ENCODE measurements at regions not wholly inside any gene's neighbourhood (a gene's known extent, or its start where the extent isn't known, plus 50 kb on each side); places are given as distances from the start of the nearest gene placed in this dataset.

- H3K9me3 ChIP-seq (ENCODE audit: control insufficient read depth in 2 of 3, insufficient read depth in 1 of 3, low read length in 3 of 3): no peaks in the 10 kb centered on the region
- peak overlapping the region in 1 of 2 donors; percentile 47 for H3K27ac ChIP-seq (ENCODE audit: low read depth in 2 of 2, low read length in 2 of 2)
- DNase-seq: peak in 2 of 5 donors; percentile 34 to 42
- peak overlapping the region in 1 of 3 donors; percentile 46 for H3K4me3 ChIP-seq (ENCODE audit: low read length in 3 of 3)
- TF ChIP-seq CTCF (IDR thresholded peaks at IDR 0.05; ENCODE audit: borderline replicate concordance, extremely low read depth, insufficient read depth): no peak
- peaks cover 8 to 34% (median 30%) of the 10 kb centered on the region in 3 donors for H3K4me1 ChIP-seq (ENCODE audit: control insufficient read depth in 2 of 3, insufficient read depth in 2 of 3, low read depth in 1 of 3, low read length in 3 of 3)
- intact Hi-C loops (cut with DNase I): no loop called here
- no peaks in the 10 kb centered on the region for H3K27me3 ChIP-seq (ENCODE audit: control insufficient read depth, insufficient read depth, low read length)
- H3K36me3 ChIP-seq (ENCODE audit: control insufficient read depth in 2 of 3, insufficient read depth in 3 of 3, low read length in 3 of 3): no peaks in the 10 kb centered on the region
- peak overlapping the region in 1 of 3 donors; percentile 62 for H3K9ac ChIP-seq (ENCODE audit: low read length in 3 of 3)
- no peak for FAIRE-seq
Observed at GRCh38 chr20:53737396-53738038, 143.9 kb upstream of the ZNF217 start.

DNA sequence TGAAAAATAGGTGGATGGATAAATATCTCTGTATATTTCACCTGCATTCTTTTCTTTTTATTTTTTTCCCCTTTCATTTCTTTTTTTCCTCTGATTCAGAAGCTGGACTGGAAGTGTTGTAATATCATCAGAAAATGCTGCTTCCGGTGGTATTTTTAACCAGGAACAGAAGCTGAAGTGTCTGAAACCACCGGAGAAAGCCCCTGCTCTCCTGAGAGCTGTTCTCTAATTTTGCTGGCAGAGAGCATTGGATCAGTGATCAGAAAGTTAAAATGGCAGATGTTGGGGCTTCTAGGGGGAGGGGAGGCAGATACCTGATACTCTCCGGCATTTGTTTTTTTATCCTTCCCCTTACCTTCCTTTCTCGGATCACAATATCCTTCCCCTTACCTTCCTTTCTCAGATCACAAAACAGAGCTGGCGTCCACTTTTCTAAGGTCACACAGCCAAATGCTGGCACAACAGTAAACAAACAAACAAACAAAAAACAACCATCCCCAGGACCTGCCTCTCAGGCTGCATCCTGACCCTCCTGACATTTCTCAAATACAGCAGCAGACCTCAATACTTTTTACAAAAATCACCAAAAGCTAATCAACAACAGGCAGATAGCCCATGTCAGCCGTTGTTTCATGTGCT is 143.2 kb upstream of the ZNF217 start:
- intact Hi-C loops (cut with DNase I): no loop called here
- no peak for FAIRE-seq

GRCh38 chr20:53736122-53736756 is 142.6 kb upstream of the ZNF217 start:
- DNase-seq: peak in 2 of 5 donors; percentile 42 to 46
- intact Hi-C loops (cut with DNase I): no loop called here
- H3K4me1 ChIP-seq (ENCODE audit: control insufficient read depth in 2 of 3, insufficient read depth in 2 of 3, low read depth in 1 of 3, low read length in 3 of 3): peaks cover 8 to 34% (median 30%) of the 10 kb centered on the region in 3 donors
- H3K9me3 ChIP-seq (ENCODE audit: control insufficient read depth in 2 of 3, insufficient read depth in 1 of 3, low read length in 3 of 3): no peaks in the 10 kb centered on the region
- no peaks in the 10 kb centered on the region for H3K36me3 ChIP-seq (ENCODE audit: control insufficient read depth in 2 of 3, insufficient read depth in 3 of 3, low read length in 3 of 3)
- FAIRE-seq: no peak
- no peak overlapping the region for H3K9ac ChIP-seq (ENCODE audit: low read length in 3 of 3)
- no peaks in the 10 kb centered on the region for H3K27me3 ChIP-seq (ENCODE audit: control insufficient read depth, insufficient read depth, low read length)
- H3K27ac ChIP-seq (ENCODE audit: low read depth in 2 of 2, low read length in 2 of 2): no peak overlapping the region
- no peak overlapping the region for H3K4me3 ChIP-seq (ENCODE audit: low read length in 3 of 3)
- TF ChIP-seq CTCF (IDR thresholded peaks at IDR 0.05; ENCODE audit: borderline replicate concordance, extremely low read depth, insufficient read depth): no peak

More for the DNA sequence above, 143.2 kb upstream of the ZNF217 start:
- no peak for TF ChIP-seq CTCF (IDR thresholded peaks at IDR 0.05; ENCODE audit: borderline replicate concordance, extremely low read depth, insufficient read depth)
- Histone ChIP-seq H3K4me1 (ENCODE audit: control insufficient read depth in 2 of 3, insufficient read depth in 2 of 3, low read depth in 1 of 3, low read length in 3 of 3) (peaks cover 8 to 34% (median 30%) of the 10 kb centered on the region in 3 donors), H3K9me3 (ENCODE audit: control insufficient read depth in 2 of 3, insufficient read depth in 1 of 3, low read length in 3 of 3) (no peaks in the 10 kb centered on the region), H3K9ac (ENCODE audit: low read length in 3 of 3) (no peak overlapping the region), H3K27me3 (ENCODE audit: control insufficient read depth, insufficient read depth, low read length) (no peaks in the 10 kb centered on the region), H3K27ac (ENCODE audit: low read depth in 2 of 2, low read length in 2 of 2) (peak overlapping the region in 1 of 2 donors; percentile 13), H3K4me3 (ENCODE audit: low read length in 3 of 3) (no peak overlapping the region), H3K36me3 (ENCODE audit: control insufficient read depth in 2 of 3, insufficient read depth in 3 of 3, low read length in 3 of 3) (no peaks in the 10 kb centered on the region)
- DNase-seq: peak in 3 of 5 donors; percentile 47 to 75 (median 62)

All from kidney (tissue), 13 donors.